ENCODE measurements at regions not wholly inside any gene's neighbourhood (a gene's known extent, or its start where the extent isn't known, plus 50 kb on each side); places are given as distances from the start of the nearest gene placed in this dataset.

- no peaks in the 10 kb centered on the region for H3K9me3 ChIP-seq
- H3K4me1 ChIP-seq = no peaks in the 10 kb centered on the region
- intact Hi-C loops (cut with DNase I; ENCODE audit: low total_unique reads) (no loop called here), in situ Hi-C loops (cut with MboI; ENCODE audit: low sequenced_read_pairs in 4 of 4) (no loop called here)
- H3K27me3 ChIP-seq = no peaks in the 10 kb centered on the region
- ATAC-seq (no peak), DNase-seq (no peak)
- no peak for TF ChIP-seq CTCF (IDR thresholded peaks at IDR 0.05 in 4 of 5, conservative IDR thresholded peaks at IDR 0.05 in 1 of 5)
- TF ChIP-seq POLR2A (IDR thresholded peaks at IDR 0.05) = no peak
- no peaks in the 10 kb centered on the region for H3K36me3 ChIP-seq
- H3K27ac ChIP-seq = no peak overlapping the region
- no peak overlapping the region for H3K4me3 ChIP-seq
These were observed 594.0 kb upstream of the TENM4 start for GRCh38 chr11:80034801-80035200.

GRCh38 chr11:80031014-80031600 is 590.3 kb upstream of the TENM4 start:
- intact Hi-C loops (cut with DNase I; ENCODE audit: low total_unique reads) (no loop called here), in situ Hi-C loops (cut with MboI; ENCODE audit: low sequenced_read_pairs in 4 of 4) (no loop called here)
- H3K4me3 ChIP-seq = no peak overlapping the region
- ATAC-seq (no peak), DNase-seq (no peak)
- H3K4me1 ChIP-seq = no peaks in the 10 kb centered on the region
- H3K36me3 ChIP-seq = no peaks in the 10 kb centered on the region
- no peaks in the 10 kb centered on the region for H3K27me3 ChIP-seq
- H3K27ac ChIP-seq = no peak overlapping the region
- no peaks in the 10 kb centered on the region for H3K9me3 ChIP-seq
- TF ChIP-seq CTCF (IDR thresholded peaks at IDR 0.05 in 4 of 5, conservative IDR thresholded peaks at IDR 0.05 in 1 of 5) (no peak), POLR2A (IDR thresholded peaks at IDR 0.05) (no peak)

GRCh38 chr11:80028998-80029397 is 588.2 kb upstream of the TENM4 start:
- TF ChIP-seq POLR2A (IDR thresholded peaks at IDR 0.05) = no peak
- TF ChIP-seq CTCF (IDR thresholded peaks at IDR 0.05 in 4 of 5, conservative IDR thresholded peaks at IDR 0.05 in 1 of 5) = no peak
- in situ Hi-C loops (cut with MboI; ENCODE audit: low sequenced_read_pairs in 4 of 4) (no loop called here), intact Hi-C loops (cut with DNase I; ENCODE audit: low total_unique reads) (no loop called here)
- Histone ChIP-seq H3K36me3 (no peaks in the 10 kb centered on the region), H3K4me1 (no peaks in the 10 kb centered on the region), H3K9me3 (no peaks in the 10 kb centered on the region), H3K27me3 (no peaks in the 10 kb centered on the region), H3K27ac (no peak overlapping the region), H3K4me3 (no peak overlapping the region)
- ATAC-seq (no peak), DNase-seq (no peak)

GRCh38 chr11:80024119-80024518 is 583.3 kb upstream of the TENM4 start:
- in situ Hi-C loops (cut with MboI; ENCODE audit: low sequenced_read_pairs in 4 of 4) = no loop called here
- no peak for TF ChIP-seq CTCF (IDR thresholded peaks at IDR 0.05 in 4 of 5, conservative IDR thresholded peaks at IDR 0.05 in 1 of 5)
- TF ChIP-seq POLR2A (IDR thresholded peaks at IDR 0.05) = no peak
- intact Hi-C loops (cut with DNase I; ENCODE audit: low total_unique reads) = no loop called here

GRCh38 chr11:80023386-80023785 is 582.6 kb upstream of the TENM4 start:
- no peaks in the 10 kb centered on the region for H3K9me3 ChIP-seq
- no peak overlapping the region for H3K27ac ChIP-seq
- TF ChIP-seq POLR2A (IDR thresholded peaks at IDR 0.05) = no peak
- TF ChIP-seq CTCF (IDR thresholded peaks at IDR 0.05 in 4 of 5, conservative IDR thresholded peaks at IDR 0.05 in 1 of 5) = no peak
- H3K4me1 ChIP-seq = no peaks in the 10 kb centered on the region
- DNase-seq = no peak
- H3K4me3 ChIP-seq = no peak overlapping the region
- intact Hi-C loops (cut with DNase I; ENCODE audit: low total_unique reads) (no loop called here), in situ Hi-C loops (cut with MboI; ENCODE audit: low sequenced_read_pairs in 4 of 4) (no loop called here)
- no peaks in the 10 kb centered on the region for H3K27me3 ChIP-seq
- ATAC-seq = no peak
- no peaks in the 10 kb centered on the region for H3K36me3 ChIP-seq

More at GRCh38 chr11:80024119-80024518, 583.3 kb upstream of the TENM4 start:
- Histone ChIP-seq H3K4me1 (no peaks in the 10 kb centered on the region), H3K27me3 (no peaks in the 10 kb centered on the region), H3K27ac (no peak overlapping the region), H3K36me3 (no peaks in the 10 kb centered on the region), H3K9me3 (no peaks in the 10 kb centered on the region), H3K4me3 (no peak overlapping the region)
- no peak for ATAC-seq
- no peak for DNase-seq

Data from gastrocnemius medialis (tissue), 4 donors.